NOMO-1 (cell line): ENCODE measurements at regions not wholly inside any gene's neighbourhood (a gene's known extent, or its start where the extent isn't known, plus 50 kb on each side); places are given as distances from the start of the nearest gene placed in this dataset.

Experiments
- DNase-seq, 2 experiments: peaks; one replicate each; lab custom pipeline; 2025; ENCODE audit not compliant: unreplicated experiment in 2 of 2; lab: John Stamatoyannopoulos, UW

GRCh38 chr2:219944866-219945265, 317.4 kb downstream of the SLC4A3 start:
- no peak for DNase-seq

- no peak for DNase-seq
These were observed 318.6 kb downstream of the SLC4A3 start for GRCh38 chr2:219946021-219946420.

GRCh38 chr2:219946529-219946928, 319.1 kb downstream of the SLC4A3 start:
- DNase-seq = no peak

GRCh38 chr2:219947575-219947974, 320.1 kb downstream of the SLC4A3 start:
- no peak for DNase-seq

- DNase-seq = no peak
These were observed 321.6 kb downstream of the SLC4A3 start for GRCh38 chr2:219949053-219949452.

GRCh38 chr2:219951099-219951498, 323.7 kb downstream of the SLC4A3 start:
- no peak for DNase-seq

- DNase-seq = no peak
These were observed 326.9 kb downstream of the SLC4A3 start for GRCh38 chr2:219954331-219954730.

GRCh38 chr2:219957820-219958219, 330.4 kb downstream of the SLC4A3 start:
- no peak for DNase-seq

- no peak for DNase-seq
These were observed 331.5 kb downstream of the SLC4A3 start for GRCh38 chr2:219958941-219959340.

GRCh38 chr2:219959471-219959870, 332.0 kb downstream of the SLC4A3 start:
- DNase-seq = no peak

GRCh38 chr2:219961947-219962498, 334.6 kb downstream of the SLC4A3 start:
- no peak for DNase-seq

GRCh38 chr2:219962801-219963200, 335.4 kb downstream of the SLC4A3 start:
- DNase-seq = no peak

- peak in 1 of 2 experiments; percentile 33 for DNase-seq
These were observed 338.1 kb downstream of the SLC4A3 start for GRCh38 chr2:219965287-219966194.

GRCh38 chr2:219967247-219968245, 340.1 kb downstream of the SLC4A3 start:
- DNase-seq = no peak

GRCh38 chr2:219968685-219969345, 341.4 kb downstream of the SLC4A3 start:
- DNase-seq = no peak

GRCh38 chr2:219969508-219969907, 342.1 kb downstream of the SLC4A3 start:
- DNase-seq = no peak

- DNase-seq = no peak
These were observed 345.7 kb downstream of the SLC4A3 start for GRCh38 chr2:219973136-219973535.

- no peak for DNase-seq
These were observed 349.4 kb downstream of the SLC4A3 start for GRCh38 chr2:219976871-219977270.

- DNase-seq = no peak
These were observed 353.2 kb downstream of the SLC4A3 start for GRCh38 chr2:219980638-219981037.

- DNase-seq = no peak
These were observed 356.4 kb downstream of the SLC4A3 start for GRCh38 chr2:219983836-219984235.
